ENCODE measurements at regions not wholly inside any gene's neighbourhood (a gene's known extent, or its start where the extent isn't known, plus 50 kb on each side); places are given as distances from the start of the nearest gene placed in this dataset.

DNA sequence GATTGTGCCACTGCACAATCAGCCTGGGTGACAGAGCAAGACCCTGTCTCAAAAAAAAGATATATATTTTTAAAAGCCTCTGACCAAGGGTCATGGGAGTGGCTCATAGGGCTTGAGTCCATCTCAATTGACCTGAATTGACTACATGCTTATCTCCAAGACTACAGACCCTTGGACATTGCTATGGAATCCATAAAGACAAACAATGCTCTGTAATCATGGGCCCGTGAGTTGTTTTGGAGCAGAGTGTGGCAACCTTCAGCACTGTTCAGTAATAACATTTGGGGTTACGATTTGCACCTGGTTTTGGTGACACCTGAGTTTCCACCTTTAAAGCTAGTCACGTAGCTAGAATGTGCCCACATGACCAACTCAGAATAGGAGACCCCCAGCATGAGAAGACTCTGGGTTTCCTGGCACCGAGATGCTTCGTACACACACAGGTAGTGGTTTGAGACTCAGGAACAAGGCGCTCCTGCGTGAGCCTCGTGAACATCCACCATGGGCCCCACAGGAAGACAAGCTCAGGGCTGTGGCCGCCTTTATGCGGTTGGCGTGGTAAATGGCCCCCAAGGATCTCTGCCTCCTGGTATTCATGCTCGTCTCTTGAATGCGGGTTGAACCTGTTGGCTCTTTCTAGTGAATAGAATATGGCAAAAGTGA, 66.6 kb upstream of the RPH3AL start (continued):
- TF ChIP-seq, protein P1, sequence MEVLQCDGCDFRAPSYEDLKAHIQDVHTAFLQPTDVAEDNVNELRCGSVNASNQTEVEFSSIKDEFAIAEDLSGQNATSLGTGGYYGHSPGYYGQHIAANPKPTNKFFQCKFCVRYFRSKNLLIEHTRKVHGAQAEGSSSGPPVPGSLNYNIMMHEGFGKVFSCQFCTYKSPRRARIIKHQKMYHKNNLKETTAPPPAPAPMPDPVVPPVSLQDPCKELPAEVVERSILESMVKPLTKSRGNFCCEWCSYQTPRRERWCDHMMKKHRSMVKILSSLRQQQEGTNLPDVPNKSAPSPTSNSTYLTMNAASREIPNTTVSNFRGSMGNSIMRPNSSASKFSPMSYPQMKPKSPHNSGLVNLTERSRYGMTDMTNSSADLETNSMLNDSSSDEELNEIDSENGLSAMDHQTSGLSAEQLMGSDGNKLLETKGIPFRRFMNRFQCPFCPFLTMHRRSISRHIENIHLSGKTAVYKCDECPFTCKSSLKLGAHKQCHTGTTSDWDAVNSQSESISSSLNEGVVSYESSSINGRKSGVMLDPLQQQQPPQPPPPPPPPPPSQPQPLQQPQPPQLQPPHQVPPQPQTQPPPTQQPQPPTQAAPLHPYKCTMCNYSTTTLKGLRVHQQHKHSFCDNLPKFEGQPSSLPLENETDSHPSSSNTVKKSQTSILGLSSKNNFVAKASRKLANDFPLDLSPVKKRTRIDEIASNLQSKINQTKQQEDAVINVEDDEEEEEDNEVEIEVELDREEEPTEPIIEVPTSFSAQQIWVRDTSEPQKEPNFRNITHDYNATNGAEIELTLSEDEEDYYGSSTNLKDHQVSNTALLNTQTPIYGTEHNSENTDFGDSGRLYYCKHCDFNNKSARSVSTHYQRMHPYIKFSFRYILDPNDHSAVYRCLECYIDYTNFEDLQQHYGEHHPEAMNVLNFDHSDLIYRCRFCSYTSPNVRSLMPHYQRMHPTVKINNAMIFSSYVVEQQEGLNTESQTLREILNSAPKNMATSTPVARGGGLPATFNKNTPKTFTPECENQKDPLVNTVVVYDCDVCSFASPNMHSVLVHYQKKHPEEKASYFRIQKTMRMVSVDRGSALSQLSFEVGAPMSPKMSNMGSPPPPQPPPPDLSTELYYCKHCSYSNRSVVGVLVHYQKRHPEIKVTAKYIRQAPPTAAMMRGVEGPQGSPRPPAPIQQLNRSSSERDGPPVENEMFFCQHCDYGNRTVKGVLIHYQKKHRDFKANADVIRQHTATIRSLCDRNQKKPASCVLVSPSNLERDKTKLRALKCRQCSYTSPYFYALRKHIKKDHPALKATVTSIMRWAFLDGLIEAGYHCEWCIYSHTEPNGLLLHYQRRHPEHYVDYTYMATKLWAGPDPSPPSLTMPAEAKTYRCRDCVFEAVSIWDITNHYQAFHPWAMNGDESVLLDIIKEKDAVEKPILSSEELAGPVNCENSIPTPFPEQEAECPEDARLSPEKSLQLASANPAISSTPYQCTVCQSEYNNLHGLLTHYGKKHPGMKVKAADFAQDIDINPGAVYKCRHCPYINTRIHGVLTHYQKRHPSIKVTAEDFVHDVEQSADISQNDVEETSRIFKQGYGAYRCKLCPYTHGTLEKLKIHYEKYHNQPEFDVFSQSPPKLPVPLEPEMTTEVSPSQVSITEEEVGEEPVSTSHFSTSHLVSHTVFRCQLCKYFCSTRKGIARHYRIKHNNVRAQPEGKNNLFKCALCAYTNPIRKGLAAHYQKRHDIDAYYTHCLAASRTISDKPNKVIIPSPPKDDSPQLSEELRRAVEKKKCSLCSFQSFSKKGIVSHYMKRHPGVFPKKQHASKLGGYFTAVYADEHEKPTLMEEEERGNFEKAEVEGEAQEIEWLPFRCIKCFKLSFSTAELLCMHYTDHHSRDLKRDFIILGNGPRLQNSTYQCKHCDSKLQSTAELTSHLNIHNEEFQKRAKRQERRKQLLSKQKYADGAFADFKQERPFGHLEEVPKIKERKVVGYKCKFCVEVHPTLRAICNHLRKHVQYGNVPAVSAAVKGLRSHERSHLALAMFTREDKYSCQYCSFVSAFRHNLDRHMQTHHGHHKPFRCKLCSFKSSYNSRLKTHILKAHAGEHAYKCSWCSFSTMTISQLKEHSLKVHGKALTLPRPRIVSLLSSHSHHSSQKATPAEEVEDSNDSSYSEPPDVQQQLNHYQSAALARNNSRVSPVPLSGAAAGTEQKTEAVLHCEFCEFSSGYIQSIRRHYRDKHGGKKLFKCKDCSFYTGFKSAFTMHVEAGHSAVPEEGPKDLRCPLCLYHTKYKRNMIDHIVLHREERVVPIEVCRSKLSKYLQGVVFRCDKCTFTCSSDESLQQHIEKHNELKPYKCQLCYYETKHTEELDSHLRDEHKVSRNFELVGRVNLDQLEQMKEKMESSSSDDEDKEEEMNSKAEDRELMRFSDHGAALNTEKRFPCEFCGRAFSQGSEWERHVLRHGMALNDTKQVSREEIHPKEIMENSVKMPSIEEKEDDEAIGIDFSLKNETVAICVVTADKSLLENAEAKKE (CRISPR knock-in tag; IDR thresholded peaks at IDR 0.05): no peak
- TF ChIP-seq EZH2phosphoT487 (IDR thresholded peaks at IDR 0.05; ENCODE audit: unreplicated experiment) (no peak), POLR2AphosphoS5 (IDR thresholded peaks at IDR 0.05; ENCODE audit: low read depth) (no peak), STAT1 (IDR thresholded peaks at IDR 0.05; ENCODE audit: unreplicated experiment) (no peak), CREB1 (CRISPR knock-in tag; IDR thresholded peaks at IDR 0.05; ENCODE audit: low read depth) (no peak)
- TF ChIP-seq, protein P2, sequence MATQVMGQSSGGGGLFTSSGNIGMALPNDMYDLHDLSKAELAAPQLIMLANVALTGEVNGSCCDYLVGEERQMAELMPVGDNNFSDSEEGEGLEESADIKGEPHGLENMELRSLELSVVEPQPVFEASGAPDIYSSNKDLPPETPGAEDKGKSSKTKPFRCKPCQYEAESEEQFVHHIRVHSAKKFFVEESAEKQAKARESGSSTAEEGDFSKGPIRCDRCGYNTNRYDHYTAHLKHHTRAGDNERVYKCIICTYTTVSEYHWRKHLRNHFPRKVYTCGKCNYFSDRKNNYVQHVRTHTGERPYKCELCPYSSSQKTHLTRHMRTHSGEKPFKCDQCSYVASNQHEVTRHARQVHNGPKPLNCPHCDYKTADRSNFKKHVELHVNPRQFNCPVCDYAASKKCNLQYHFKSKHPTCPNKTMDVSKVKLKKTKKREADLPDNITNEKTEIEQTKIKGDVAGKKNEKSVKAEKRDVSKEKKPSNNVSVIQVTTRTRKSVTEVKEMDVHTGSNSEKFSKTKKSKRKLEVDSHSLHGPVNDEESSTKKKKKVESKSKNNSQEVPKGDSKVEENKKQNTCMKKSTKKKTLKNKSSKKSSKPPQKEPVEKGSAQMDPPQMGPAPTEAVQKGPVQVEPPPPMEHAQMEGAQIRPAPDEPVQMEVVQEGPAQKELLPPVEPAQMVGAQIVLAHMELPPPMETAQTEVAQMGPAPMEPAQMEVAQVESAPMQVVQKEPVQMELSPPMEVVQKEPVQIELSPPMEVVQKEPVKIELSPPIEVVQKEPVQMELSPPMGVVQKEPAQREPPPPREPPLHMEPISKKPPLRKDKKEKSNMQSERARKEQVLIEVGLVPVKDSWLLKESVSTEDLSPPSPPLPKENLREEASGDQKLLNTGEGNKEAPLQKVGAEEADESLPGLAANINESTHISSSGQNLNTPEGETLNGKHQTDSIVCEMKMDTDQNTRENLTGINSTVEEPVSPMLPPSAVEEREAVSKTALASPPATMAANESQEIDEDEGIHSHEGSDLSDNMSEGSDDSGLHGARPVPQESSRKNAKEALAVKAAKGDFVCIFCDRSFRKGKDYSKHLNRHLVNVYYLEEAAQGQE (IDR thresholded peaks at IDR 0.05; ENCODE audit: unreplicated experiment): no peak
- TF ChIP-seq, protein P3, sequence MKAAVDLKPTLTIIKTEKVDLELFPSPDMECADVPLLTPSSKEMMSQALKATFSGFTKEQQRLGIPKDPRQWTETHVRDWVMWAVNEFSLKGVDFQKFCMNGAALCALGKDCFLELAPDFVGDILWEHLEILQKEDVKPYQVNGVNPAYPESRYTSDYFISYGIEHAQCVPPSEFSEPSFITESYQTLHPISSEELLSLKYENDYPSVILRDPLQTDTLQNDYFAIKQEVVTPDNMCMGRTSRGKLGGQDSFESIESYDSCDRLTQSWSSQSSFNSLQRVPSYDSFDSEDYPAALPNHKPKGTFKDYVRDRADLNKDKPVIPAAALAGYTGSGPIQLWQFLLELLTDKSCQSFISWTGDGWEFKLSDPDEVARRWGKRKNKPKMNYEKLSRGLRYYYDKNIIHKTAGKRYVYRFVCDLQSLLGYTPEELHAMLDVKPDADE (IDR thresholded peaks at IDR 0.05): no peak

Measured in GM23338 (cell line).